GM23338 (cell line): ENCODE measurements at regions not wholly inside any gene's neighbourhood (a gene's known extent, or its start where the extent isn't known, plus 50 kb on each side); places are given as distances from the start of the nearest gene placed in this dataset.

Experiments used
- POLR2AphosphoS5 ChIP-seq: IDR thresholded peaks from 2 replicates; pipeline ENCODE4 v1.6.1; 2016; ENCODE audit warnings: antibody characterized with exemption, low read depth
- TF ChIP-seq, protein P1 (sequence below), 2 experiments: fragments of 200-600 bp in 1 of 2; sonication (generic) in 1 of 2; conservative IDR thresholded peaks; 2 replicates each; pipeline versions ENCODE4 v1.5.1 to v1.6.1; 2016 to 2017; ENCODE audit warnings: antibody characterized with exemption in 2 of 2, low read depth in 2 of 2, mild to moderate bottlenecking in 2 of 2, moderate library complexity in 1 of 2
- TF ChIP-seq, protein P2 (sequence below): IDR thresholded peaks from one replicate; pipeline ENCODE4 v1.6.1; 2018; ENCODE audit warnings: antibody characterized with exemption; ENCODE audit not compliant: unreplicated experiment

DNA sequence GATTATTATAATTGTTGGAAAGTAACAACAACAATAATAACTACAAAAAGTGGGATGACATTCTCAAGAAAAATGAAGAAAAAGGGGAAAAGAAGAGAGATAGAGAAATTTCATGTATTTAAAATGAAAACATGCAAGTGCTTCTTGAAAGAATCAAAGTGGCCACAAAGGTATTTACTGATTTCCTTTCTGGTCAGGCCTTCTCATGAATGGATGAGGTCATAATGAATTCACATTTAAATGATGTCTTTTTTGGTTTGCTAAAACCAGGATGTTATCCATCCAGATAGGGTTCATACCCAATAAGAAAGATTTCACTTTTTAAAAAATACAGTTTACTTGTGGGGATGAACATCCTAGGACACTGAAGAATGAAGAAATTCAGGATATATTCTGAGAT is 446.4 kb upstream of the PTGER4 start:
- TF ChIP-seq, protein P1, sequence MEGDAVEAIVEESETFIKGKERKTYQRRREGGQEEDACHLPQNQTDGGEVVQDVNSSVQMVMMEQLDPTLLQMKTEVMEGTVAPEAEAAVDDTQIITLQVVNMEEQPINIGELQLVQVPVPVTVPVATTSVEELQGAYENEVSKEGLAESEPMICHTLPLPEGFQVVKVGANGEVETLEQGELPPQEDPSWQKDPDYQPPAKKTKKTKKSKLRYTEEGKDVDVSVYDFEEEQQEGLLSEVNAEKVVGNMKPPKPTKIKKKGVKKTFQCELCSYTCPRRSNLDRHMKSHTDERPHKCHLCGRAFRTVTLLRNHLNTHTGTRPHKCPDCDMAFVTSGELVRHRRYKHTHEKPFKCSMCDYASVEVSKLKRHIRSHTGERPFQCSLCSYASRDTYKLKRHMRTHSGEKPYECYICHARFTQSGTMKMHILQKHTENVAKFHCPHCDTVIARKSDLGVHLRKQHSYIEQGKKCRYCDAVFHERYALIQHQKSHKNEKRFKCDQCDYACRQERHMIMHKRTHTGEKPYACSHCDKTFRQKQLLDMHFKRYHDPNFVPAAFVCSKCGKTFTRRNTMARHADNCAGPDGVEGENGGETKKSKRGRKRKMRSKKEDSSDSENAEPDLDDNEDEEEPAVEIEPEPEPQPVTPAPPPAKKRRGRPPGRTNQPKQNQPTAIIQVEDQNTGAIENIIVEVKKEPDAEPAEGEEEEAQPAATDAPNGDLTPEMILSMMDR (conservative IDR thresholded peaks at IDR 0.05; ENCODE audit: low read depth in 2 of 2), result no peak
- no peak for TF ChIP-seq POLR2AphosphoS5
- TF ChIP-seq, protein P2, sequence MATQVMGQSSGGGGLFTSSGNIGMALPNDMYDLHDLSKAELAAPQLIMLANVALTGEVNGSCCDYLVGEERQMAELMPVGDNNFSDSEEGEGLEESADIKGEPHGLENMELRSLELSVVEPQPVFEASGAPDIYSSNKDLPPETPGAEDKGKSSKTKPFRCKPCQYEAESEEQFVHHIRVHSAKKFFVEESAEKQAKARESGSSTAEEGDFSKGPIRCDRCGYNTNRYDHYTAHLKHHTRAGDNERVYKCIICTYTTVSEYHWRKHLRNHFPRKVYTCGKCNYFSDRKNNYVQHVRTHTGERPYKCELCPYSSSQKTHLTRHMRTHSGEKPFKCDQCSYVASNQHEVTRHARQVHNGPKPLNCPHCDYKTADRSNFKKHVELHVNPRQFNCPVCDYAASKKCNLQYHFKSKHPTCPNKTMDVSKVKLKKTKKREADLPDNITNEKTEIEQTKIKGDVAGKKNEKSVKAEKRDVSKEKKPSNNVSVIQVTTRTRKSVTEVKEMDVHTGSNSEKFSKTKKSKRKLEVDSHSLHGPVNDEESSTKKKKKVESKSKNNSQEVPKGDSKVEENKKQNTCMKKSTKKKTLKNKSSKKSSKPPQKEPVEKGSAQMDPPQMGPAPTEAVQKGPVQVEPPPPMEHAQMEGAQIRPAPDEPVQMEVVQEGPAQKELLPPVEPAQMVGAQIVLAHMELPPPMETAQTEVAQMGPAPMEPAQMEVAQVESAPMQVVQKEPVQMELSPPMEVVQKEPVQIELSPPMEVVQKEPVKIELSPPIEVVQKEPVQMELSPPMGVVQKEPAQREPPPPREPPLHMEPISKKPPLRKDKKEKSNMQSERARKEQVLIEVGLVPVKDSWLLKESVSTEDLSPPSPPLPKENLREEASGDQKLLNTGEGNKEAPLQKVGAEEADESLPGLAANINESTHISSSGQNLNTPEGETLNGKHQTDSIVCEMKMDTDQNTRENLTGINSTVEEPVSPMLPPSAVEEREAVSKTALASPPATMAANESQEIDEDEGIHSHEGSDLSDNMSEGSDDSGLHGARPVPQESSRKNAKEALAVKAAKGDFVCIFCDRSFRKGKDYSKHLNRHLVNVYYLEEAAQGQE, result no peak
